Stimulated activated naive CD8-positive, alpha-beta T cell treated with anti-CD3 and anti-CD28 coated beads, Interleukin-15, amount 100 ng/mL, for 72 hours (primary cell): ENCODE measurements at regions not wholly inside any gene's neighbourhood (a gene's known extent, or its start where the extent isn't known, plus 50 kb on each side); places are given as distances from the start of the nearest gene placed in this dataset.
A peak's percentile ranks its signal among the peaks of the same experiment; 100 is the strongest.
"Not testable (repeated sequence)": the region's sequence is repeated elsewhere in the genome, so short reads cannot be mapped to it uniquely, and the experiment has no call there.

Source experiments
- ATAC-seq: fragments of 150-1000 bp; cut with Tn5 transposase; 2 replicates; pipeline ENCODE4 v1.10.0; 2021; ENCODE audit warnings: mild to moderate bottlenecking, moderate library complexity
- DNase-seq, 2 donors: peaks; one replicate each; pipeline ENCODE4 v3.0.0; 2021 to 2022
- H3K27ac Mint-ChIP-seq, 2 donors: one replicate each; pipeline ENCODE4 v1.8.0; 2022; ENCODE audit warnings: mild to moderate bottlenecking in 2 of 2, mixed read lengths in 2 of 2, moderate library complexity in 2 of 2
- H3K27me3 Mint-ChIP-seq: one replicate; pipeline ENCODE4 v1.8.0; 2022; ENCODE audit warnings: mixed read lengths
- H3K4me1 Mint-ChIP-seq: one replicate; pipeline ENCODE4 v1.8.0; 2022; ENCODE audit warnings: mild to moderate bottlenecking, mixed read lengths
- H3K4me3 Mint-ChIP-seq, 2 donors: one replicate each; pipeline ENCODE4 v1.8.0; 2022; ENCODE audit warnings: mild to moderate bottlenecking in 2 of 2, mixed read lengths in 2 of 2, moderate library complexity in 1 of 2
- H3K9me3 Mint-ChIP-seq, 2 donors: one replicate each; pipeline ENCODE4 v1.8.0; 2022; ENCODE audit warnings: mixed read lengths in 2 of 2

DNA sequence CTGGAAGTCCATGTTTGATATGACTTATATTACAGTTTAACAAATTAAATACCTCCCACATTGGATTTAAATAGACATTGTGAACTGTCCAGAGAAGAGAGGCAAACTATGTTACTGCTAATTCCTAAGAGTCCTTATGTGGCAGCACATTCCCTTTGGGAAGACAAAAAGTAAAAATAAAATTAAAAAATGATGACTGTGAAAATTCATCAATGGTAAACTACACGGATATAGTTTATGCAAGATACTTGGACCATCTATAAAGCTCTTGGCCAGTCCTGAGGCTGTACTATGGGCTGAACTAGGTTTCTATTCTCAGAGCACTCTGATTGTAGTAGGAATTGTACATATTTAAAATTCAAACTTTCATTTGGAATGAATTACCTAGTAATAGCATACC lies 206.4 kb downstream of the LRRK2 start:
- DNase-seq (no peak), ATAC-seq (no peak)
- Mint-ChIP-seq H3K4me3 (no peak overlapping the region), H3K27ac (no peak overlapping the region), H3K4me1 (no peaks in the 10 kb centered on the region), H3K9me3 (no peaks in the 10 kb centered on the region), H3K27me3 (no peaks in the 10 kb centered on the region)

DNA sequence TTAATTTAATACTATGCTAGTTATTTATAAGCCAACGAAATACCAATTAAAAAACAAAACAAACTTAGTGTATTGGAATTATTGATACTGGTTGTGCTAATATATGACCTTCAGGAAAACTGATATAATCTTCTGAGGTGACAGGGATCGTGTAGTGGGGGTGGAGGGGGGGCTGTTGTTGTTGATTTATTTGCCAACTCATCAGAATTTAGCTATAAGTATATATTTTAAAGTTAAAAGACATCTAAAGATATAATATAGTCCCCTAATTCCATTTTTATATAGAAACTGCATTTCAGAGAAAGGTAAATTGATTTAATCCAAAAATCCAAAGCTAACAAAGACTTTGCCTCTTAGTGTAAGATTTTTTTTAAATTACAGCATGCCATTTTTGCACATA lies 210.5 kb downstream of the LRRK2 start:
- Mint-ChIP-seq H3K27ac (no peak overlapping the region), H3K4me1 (no peaks in the 10 kb centered on the region), H3K27me3 (no peaks in the 10 kb centered on the region), H3K4me3 (no peak overlapping the region), H3K9me3 (no peaks in the 10 kb centered on the region)
- no peak for ATAC-seq
- no peak for DNase-seq

DNA sequence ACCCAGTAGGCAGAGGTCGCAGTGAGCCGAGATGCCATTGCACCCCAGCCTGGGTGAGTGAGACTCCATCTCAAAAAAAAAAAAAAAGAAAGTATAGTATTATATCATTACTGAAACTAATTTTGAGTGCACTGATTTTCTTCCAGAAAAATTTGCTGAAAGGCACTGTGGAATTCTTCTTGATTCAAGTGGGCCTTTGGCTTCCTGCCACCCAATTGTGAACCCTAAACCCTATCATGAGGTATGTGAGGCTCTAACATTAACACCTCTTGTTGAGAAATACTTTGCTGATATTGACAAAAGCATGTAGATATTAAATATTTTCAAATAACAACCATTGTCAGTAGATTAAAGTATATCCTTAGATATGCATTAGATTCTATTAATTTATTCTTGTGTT lies 211.2 kb downstream of the LRRK2 start:
- no peak for DNase-seq
- no peak overlapping the region for H3K27ac Mint-ChIP-seq
- no peak for ATAC-seq
- H3K27me3 Mint-ChIP-seq, result no peaks in the 10 kb centered on the region
- no peaks in the 10 kb centered on the region for H3K9me3 Mint-ChIP-seq
- no peak overlapping the region for H3K4me3 Mint-ChIP-seq
- no peaks in the 10 kb centered on the region for H3K4me1 Mint-ChIP-seq

DNA sequence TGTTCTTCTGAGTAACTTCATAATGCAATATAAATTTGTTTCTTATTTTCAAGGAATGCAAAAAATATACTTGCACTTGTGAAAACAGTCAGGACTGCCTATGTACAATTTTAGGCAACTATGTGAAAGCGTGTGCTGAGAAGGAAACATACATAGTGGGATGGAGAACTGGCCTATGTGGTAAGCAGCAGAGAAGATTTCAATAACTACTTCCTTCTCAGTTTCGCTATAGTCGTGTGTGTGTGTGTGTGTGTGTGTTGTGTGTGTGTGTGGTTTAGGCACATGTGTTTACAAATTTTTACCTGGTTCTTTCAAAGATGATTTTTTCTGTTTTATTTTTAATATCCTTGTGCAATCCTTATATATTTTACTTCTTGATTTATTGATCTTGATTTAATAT lies 211.8 kb downstream of the LRRK2 start:
- no peaks in the 10 kb centered on the region for H3K9me3 Mint-ChIP-seq
- no peak overlapping the region for H3K27ac Mint-ChIP-seq
- no peak overlapping the region for H3K4me3 Mint-ChIP-seq
- H3K4me1 Mint-ChIP-seq, result no peaks in the 10 kb centered on the region
- DNase-seq (no peak), ATAC-seq (no peak)
- H3K27me3 Mint-ChIP-seq, result no peaks in the 10 kb centered on the region

GRCh38 chr12:40439771-40440492 lies 215.1 kb downstream of the LRRK2 start:
- Mint-ChIP-seq H3K27ac (no peak overlapping the region), H3K9me3 (no peaks in the 10 kb centered on the region), H3K27me3 (no peaks in the 10 kb centered on the region), H3K4me1 (no peaks in the 10 kb centered on the region), H3K4me3 (no peak overlapping the region)
- ATAC-seq (no peak), DNase-seq (no peak)

- no peak for DNase-seq
- Mint-ChIP-seq H3K4me3 (no peak overlapping the region), H3K27ac (no peak overlapping the region), H3K4me1 (no peaks in the 10 kb centered on the region), H3K27me3 (no peaks in the 10 kb centered on the region), H3K9me3 (no peaks in the 10 kb centered on the region)
- ATAC-seq, result no peak
Measured at GRCh38 chr12:40444174-40444573, 219.4 kb downstream of the LRRK2 start.

DNA sequence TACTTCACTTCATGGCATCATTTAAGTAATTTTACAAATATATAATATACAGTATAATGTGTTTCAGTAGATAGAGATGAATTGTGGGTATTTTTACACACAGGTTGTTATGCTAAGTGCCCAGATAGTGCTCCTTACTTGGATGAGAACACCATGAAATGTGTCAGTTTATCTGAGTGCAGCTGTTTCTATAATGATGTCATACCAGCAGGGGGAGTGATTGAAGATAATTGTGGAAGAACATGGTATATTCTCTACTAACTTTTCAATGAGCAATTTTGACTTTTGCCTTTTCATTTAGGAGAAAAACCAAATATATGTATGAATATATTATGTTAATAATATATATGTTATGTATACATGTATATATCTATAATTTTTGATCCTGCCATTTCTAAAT lies 221.6 kb downstream of the LRRK2 start:
- no peak for ATAC-seq
- Mint-ChIP-seq H3K4me3 (no peak overlapping the region), H3K9me3 (no peaks in the 10 kb centered on the region), H3K4me1 (no peaks in the 10 kb centered on the region), H3K27me3 (no peaks in the 10 kb centered on the region), H3K27ac (no peak overlapping the region)
- no peak for DNase-seq

- H3K4me1 Mint-ChIP-seq, H3K27me3 Mint-ChIP-seq, DNase-seq, H3K9me3 Mint-ChIP-seq, ATAC-seq, H3K4me3 Mint-ChIP-seq, H3K27ac Mint-ChIP-seq: not testable (repeated sequence)
Measured at GRCh38 chr12:40448523-40448922, 223.7 kb downstream of the LRRK2 start.

DNA sequence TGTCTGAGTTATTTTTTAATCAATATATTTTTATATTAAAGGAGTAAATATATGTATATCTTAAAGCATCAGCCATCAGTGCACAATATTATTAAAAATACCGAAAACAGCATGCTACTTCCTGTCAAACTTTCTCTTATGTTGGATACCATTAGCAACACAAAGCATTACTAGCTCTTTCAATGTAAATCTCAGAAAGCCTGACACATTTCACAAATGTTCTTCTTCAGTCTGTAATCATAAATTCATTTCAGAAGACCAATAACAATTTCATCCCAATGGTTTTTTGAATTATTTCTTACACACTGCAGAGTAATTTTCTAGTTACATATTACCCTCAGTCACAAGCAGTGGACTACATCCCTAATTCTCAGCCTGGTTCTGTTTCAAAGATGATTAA lies 226.9 kb downstream of the LRRK2 start:
- no peak for DNase-seq
- Mint-ChIP-seq H3K9me3 (no peaks in the 10 kb centered on the region), H3K4me1 (no peaks in the 10 kb centered on the region), H3K4me3 (no peak overlapping the region), H3K27ac (no peak overlapping the region), H3K27me3 (no peaks in the 10 kb centered on the region)
- ATAC-seq, result no peak

GRCh38 chr12:40464121-40464520 lies 228.1 kb upstream of the CNTN1 start:
- peaks cover 5 to 6% of the 10 kb centered on the region in 2 donors for H3K9me3 Mint-ChIP-seq

DNA sequence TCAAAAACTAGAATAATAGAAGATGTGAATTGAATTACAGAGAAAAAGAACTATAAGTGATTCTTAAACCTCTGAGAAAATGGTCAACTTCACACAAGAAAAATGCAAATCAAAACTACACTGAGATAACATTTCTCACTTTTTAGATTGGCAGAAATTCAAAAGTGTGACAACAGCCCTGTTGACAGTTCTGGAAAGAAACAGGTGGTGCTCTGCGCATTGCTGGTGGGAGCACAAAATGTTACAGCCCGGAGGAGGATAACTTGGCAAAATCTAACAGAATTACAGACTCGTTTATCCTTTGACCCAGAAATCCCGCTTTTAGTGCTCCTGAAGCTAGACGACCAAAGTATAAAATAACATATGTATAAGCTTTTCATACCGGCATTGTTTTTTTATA lies 222.5 kb upstream of the CNTN1 start:
- Mint-ChIP-seq H3K9me3 (no peaks in the 10 kb centered on the region), H3K4me1 (no peaks in the 10 kb centered on the region), H3K4me3 (no peak overlapping the region), H3K27me3 (no peaks in the 10 kb centered on the region), H3K27ac (no peak overlapping the region)
- DNase-seq, result no peak
- no peak for ATAC-seq

More at GRCh38 chr12:40464121-40464520, 228.1 kb upstream of the CNTN1 start:
- no peak overlapping the region for H3K27ac Mint-ChIP-seq
- no peaks in the 10 kb centered on the region for H3K27me3 Mint-ChIP-seq
- no peak overlapping the region for H3K4me3 Mint-ChIP-seq
- no peak for ATAC-seq
- no peak for DNase-seq
- no peaks in the 10 kb centered on the region for H3K4me1 Mint-ChIP-seq

- H3K4me1 Mint-ChIP-seq, result no peaks in the 10 kb centered on the region
- no peak overlapping the region for H3K4me3 Mint-ChIP-seq
- ATAC-seq, result no peak
- peak overlapping the region in 1 of 2 donors; percentile 40 for H3K27ac Mint-ChIP-seq
- H3K27me3 Mint-ChIP-seq, result no peaks in the 10 kb centered on the region
- DNase-seq, result no peak
- peaks cover 1 to 5% of the 10 kb centered on the region in 2 donors for H3K9me3 Mint-ChIP-seq
Measured at GRCh38 chr12:40473962-40474361, 218.3 kb upstream of the CNTN1 start.

DNA sequence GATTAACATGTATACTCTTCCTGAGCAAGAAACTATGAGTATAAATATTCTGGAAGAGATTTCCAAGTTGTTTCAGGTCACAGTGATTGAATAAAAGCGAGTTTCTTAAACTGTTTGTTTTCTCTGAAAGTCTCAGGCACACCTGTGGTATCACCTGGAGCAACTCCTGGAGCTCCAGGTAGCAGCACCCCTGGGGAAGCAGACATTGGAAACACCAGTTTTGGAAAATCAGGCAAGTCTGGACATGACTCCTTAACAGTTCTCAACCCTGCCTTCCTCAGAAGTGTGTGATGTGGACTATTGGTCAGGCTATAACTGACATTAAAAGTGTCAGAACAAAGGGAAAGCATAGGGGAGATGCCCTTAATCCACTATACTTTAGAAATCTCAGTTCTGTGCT lies 217.6 kb upstream of the CNTN1 start:
- ATAC-seq (no peak), DNase-seq (no peak)
- H3K4me1 Mint-ChIP-seq, result no peaks in the 10 kb centered on the region

DNA sequence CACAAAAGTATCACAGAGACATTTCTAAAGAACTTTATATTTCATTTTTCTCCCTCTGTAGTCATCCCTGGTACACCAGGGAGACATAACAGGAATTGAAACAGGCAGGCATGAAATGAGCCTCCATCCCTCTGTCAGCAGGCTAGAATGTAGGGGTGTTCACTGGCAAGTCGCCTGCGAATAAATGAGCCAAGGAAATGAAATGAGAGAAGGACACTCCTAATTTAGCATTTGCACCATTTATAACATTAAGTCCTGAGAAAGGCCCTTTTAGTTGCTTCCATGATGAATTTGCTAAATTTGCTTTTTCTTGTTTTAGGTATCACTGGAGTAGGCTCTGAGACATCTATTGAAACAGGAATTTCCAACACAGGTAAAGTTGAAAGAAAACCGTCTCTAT lies 192.4 kb upstream of the CNTN1 start:
- Mint-ChIP-seq H3K9me3 (no peaks in the 10 kb centered on the region), H3K27ac (no peak overlapping the region), H3K27me3 (no peaks in the 10 kb centered on the region), H3K4me1 (no peaks in the 10 kb centered on the region), H3K4me3 (no peak overlapping the region)
- no peak for ATAC-seq
- DNase-seq, result no peak

More for the DNA sequence above, 217.6 kb upstream of the CNTN1 start:
- H3K27ac Mint-ChIP-seq, result peak overlapping the region in 1 of 2 donors; percentile 27
- H3K4me3 Mint-ChIP-seq, result no peak overlapping the region
- peaks cover 8 to 12% of the 10 kb centered on the region in 2 donors for H3K9me3 Mint-ChIP-seq
- no peaks in the 10 kb centered on the region for H3K27me3 Mint-ChIP-seq

GRCh38 chr12:40502322-40502721 lies 189.9 kb upstream of the CNTN1 start:
- no peaks in the 10 kb centered on the region for H3K9me3 Mint-ChIP-seq
- no peak overlapping the region for H3K4me3 Mint-ChIP-seq
- H3K4me1 Mint-ChIP-seq, result no peaks in the 10 kb centered on the region
- ATAC-seq (no peak), DNase-seq (no peak)
- H3K27me3 Mint-ChIP-seq, result no peaks in the 10 kb centered on the region
- peak overlapping the region in 1 of 2 donors; percentile 87 for H3K27ac Mint-ChIP-seq

DNA sequence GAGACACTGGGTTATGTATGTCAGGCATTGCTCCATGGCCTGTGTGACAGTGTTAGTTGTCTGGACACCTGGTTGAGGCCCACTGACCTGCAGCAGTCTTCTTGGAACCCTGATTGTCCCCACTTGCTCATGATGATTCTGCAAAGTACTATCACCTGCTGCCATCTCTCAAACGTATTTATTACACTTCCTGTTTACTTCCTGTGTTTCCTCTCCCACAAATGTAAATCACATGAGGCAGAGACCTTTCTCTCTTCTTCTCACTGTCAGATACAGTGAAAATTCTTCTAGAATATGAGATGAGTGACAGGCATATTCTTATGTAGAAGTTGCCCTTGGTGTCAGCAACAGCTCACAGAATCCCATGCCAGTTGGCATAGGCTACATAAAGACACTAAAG lies 186.9 kb upstream of the CNTN1 start:
- Mint-ChIP-seq H3K4me1 (no peaks in the 10 kb centered on the region), H3K9me3 (no peaks in the 10 kb centered on the region), H3K4me3 (no peak overlapping the region), H3K27ac (no peak overlapping the region), H3K27me3 (no peaks in the 10 kb centered on the region)
- ATAC-seq (no peak), DNase-seq (no peak)

- Mint-ChIP-seq H3K27me3 (no peaks in the 10 kb centered on the region), H3K27ac (no peak overlapping the region), H3K4me3 (no peak overlapping the region), H3K9me3 (no peaks in the 10 kb centered on the region), H3K4me1 (no peaks in the 10 kb centered on the region)
- DNase-seq (no peak), ATAC-seq (no peak)
Measured at GRCh38 chr12:40508421-40508820, 183.8 kb upstream of the CNTN1 start.
